Neural cell (in vitro differentiated cells): ENCODE measurements at regions not wholly inside any gene's neighbourhood (a gene's known extent, or its start where the extent isn't known, plus 50 kb on each side); places are given as distances from the start of the nearest gene placed in this dataset.

Experiments
- EP300 ChIP-seq: fragments of 450-650 bp; conservative IDR thresholded peaks from 2 replicates; pipeline ENCODE4 v1.6.1; 2014; ENCODE audit warnings: antibody characterized with exemption, mild to moderate bottlenecking, moderate library complexity; ENCODE audit not compliant: poor library complexity, severe bottlenecking
- EZH2 ChIP-seq: fragments of 200-600, 300-800 bp; shearing (Covaris generic), sonication (generic); IDR thresholded peaks from 2 replicates; pipeline ENCODE4 v1.6.1; 2014; ENCODE audit warnings: antibody characterized with exemption, low read length, borderline replicate concordance, mild to moderate bottlenecking; ENCODE audit not compliant: insufficient read depth, poor library complexity, severe bottlenecking
- TF ChIP-seq, protein P1 (sequence below): fragments of 450-650 bp; IDR thresholded peaks from 2 replicates; pipeline ENCODE4 v1.5.1; 2014; ENCODE audit warnings: antibody characterized with exemption, mild to moderate bottlenecking, moderate library complexity; ENCODE audit not compliant: poor library complexity, severe bottlenecking

DNA sequence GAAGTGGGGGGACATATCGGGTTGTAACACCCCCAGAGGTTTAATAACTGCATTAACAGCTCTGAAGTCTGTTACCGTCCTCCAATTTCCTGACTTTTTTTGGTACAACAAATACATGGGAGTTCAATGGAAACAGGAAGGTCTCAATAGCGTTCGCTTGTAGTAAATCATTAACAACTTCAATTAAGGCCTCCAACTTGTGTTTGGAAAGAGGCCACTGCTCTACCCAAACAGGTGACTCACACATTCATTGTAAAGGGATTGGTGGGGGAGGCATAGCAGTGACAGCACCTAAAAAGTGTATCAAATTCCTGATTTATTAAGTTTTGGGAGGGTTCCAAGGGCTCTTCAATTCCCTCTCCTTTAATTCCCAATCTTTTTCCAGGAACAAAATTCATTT, 1046.2 kb upstream of the AMELY start:
- TF ChIP-seq EZH2 (no peak), EP300 (no peak)
- TF ChIP-seq, protein P1, sequence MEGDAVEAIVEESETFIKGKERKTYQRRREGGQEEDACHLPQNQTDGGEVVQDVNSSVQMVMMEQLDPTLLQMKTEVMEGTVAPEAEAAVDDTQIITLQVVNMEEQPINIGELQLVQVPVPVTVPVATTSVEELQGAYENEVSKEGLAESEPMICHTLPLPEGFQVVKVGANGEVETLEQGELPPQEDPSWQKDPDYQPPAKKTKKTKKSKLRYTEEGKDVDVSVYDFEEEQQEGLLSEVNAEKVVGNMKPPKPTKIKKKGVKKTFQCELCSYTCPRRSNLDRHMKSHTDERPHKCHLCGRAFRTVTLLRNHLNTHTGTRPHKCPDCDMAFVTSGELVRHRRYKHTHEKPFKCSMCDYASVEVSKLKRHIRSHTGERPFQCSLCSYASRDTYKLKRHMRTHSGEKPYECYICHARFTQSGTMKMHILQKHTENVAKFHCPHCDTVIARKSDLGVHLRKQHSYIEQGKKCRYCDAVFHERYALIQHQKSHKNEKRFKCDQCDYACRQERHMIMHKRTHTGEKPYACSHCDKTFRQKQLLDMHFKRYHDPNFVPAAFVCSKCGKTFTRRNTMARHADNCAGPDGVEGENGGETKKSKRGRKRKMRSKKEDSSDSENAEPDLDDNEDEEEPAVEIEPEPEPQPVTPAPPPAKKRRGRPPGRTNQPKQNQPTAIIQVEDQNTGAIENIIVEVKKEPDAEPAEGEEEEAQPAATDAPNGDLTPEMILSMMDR, result no peak
